HCT116 (cell line): ENCODE measurements at regions not wholly inside any gene's neighbourhood (a gene's known extent, or its start where the extent isn't known, plus 50 kb on each side); places are given as distances from the start of the nearest gene placed in this dataset.

Experiments used
- ATAC-seq: fragments of 200-7000 bp; cut with Tn5 transposase; 2 replicates; pipeline ENCODE4 v1.9.1; 2020; ENCODE audit warnings: mild to moderate bottlenecking, moderate library complexity
- BruUV-seq: library from RNA; stranded (reverse); fragments of 400-500 nt; replicated peaks from 2 replicates; lab custom pipeline; 2021; lab: Mats Ljungman, UMichigan
- CTCF ChIA-PET: fragments of 300-600 bp; sonication (Branson Sonifier 250); formaldehyde crosslinking; loops from one replicate; lab custom pipeline; 2021; ENCODE audit warnings: antibody characterized with exemption; lab: Charles Lee
- POLR2A ChIA-PET: fragments of 300-600, 350-600 bp; sonication (Branson Sonifier 250); formaldehyde crosslinking; loops from one replicate; lab custom pipeline; 2021; ENCODE audit warnings: antibody characterized with exemption; lab: Charles Lee
- RAD21 ChIA-PET, 2 experiments: fragments of 300-600 bp; sonication (Branson Sonifier 250); formaldehyde crosslinking; loops; one replicate each; lab custom pipeline; 2023; ENCODE audit warnings: low total read pairs in 2 of 2; ENCODE audit not compliant: uncharacterized antibody in 2 of 2, unreplicated experiment in 2 of 2, low non-redundant PET in 1 of 2; lab: Charles Lee
- DNase-seq: peaks from one replicate; pipeline ENCODE4 v3.0.0-alpha.2; 2010; ENCODE audit warnings: low read depth, low spot score
- H2AFZ ChIP-seq: fragments of 200-600 bp; shearing (Covaris generic), sonication (generic); 2 replicates; pipeline ENCODE4 v1.6.1; 2017; ENCODE audit warnings: low read depth, mixed run types, mixed read lengths, antibody characterized with exemption, low read length; ENCODE audit not compliant: poor library complexity, severe bottlenecking
- H3K27ac ChIP-seq: 2 replicates; pipeline ENCODE4 v1.5.1; 2012; ENCODE audit warnings: low read depth, low read length
- H3K27me3 ChIP-seq: fragments of 200-600 bp; sonication (generic); 2 replicates; pipeline ENCODE4 v1.6.1; 2016; ENCODE audit warnings: mixed run types, low read length, mixed read lengths; ENCODE audit not compliant: insufficient read depth
- H3K36me3 ChIP-seq, 2 experiments: fragments of 200-500 bp in 1 of 2; fragments of 200-600 bp in 1 of 2; sonication (Bioruptor generic) in 1 of 2; sonication (generic) in 1 of 2; 2 replicates each; pipeline versions ENCODE4 v1.5.1 to v1.6.1; 2014 to 2016; ENCODE audit warnings: low read length in 2 of 2, inconsistent platforms in 1 of 2, mixed read lengths in 1 of 2, mixed run types in 1 of 2; ENCODE audit not compliant: insufficient read depth in 2 of 2, control insufficient read depth in 1 of 2
- H3K4me1 ChIP-seq, 2 experiments: fragments of 200-600 bp in 1 of 2; sonication (generic) in 1 of 2; 2 replicates each; pipeline versions ENCODE4 v1.5.1 to v1.6.1; 2012 to 2017; ENCODE audit warnings: low read length in 2 of 2, inconsistent platforms in 1 of 2, mild to moderate bottlenecking in 1 of 2, mixed read lengths in 1 of 2, mixed run types in 1 of 2, moderate library complexity in 1 of 2; ENCODE audit not compliant: insufficient read depth in 2 of 2, control insufficient read depth in 1 of 2
- H3K4me2 ChIP-seq: fragments of 200-600 bp; sonication (generic); 2 replicates; pipeline ENCODE4 v1.6.1; 2017; ENCODE audit warnings: mixed run types, low read length, mixed read lengths
- H3K4me3 ChIP-seq, 2 experiments: fragments of 200-600 bp in 1 of 2; sonication (generic) in 1 of 2; replicated peaks in 1 of 2; 2 replicates each; pipeline ENCODE4 v1.5.1; 2011 to 2016; ENCODE audit warnings: low read length in 2 of 2, control low read depth in 1 of 2, low read depth in 1 of 2, mild to moderate bottlenecking in 1 of 2, mixed read lengths in 1 of 2, mixed run types in 1 of 2
- H3K79me2 ChIP-seq: fragments of 200-600 bp; sonication (generic); 2 replicates; pipeline ENCODE4 v1.6.1; 2017; ENCODE audit warnings: mild to moderate bottlenecking, mixed run types, low read length, moderate library complexity, mixed read lengths; ENCODE audit not compliant: insufficient read depth
- H3K9ac ChIP-seq: fragments of 200-600 bp; sonication (generic); 2 replicates; pipeline ENCODE4 v1.6.1; 2016; ENCODE audit warnings: low read length, mixed read lengths
- H3K9me2 ChIP-seq: fragments of 200-600 bp; sonication (generic), shearing (Covaris generic); 2 replicates; pipeline ENCODE4 v1.6.1; 2017; ENCODE audit warnings: mixed run types, mild to moderate bottlenecking, moderate library complexity; ENCODE audit not compliant: insufficient read depth
- H3K9me3 ChIP-seq, 2 experiments: fragments of 200-500 bp in 1 of 2; fragments of 200-600 bp in 1 of 2; sonication (Bioruptor generic) in 1 of 2; sonication (generic) in 1 of 2; 2 replicates each; pipeline ENCODE4 v1.6.1; 2014 to 2017; ENCODE audit warnings: low read length in 2 of 2, mixed read lengths in 2 of 2, inconsistent platforms in 1 of 2, low read depth in 1 of 2, mild to moderate bottlenecking in 1 of 2, mixed run types in 1 of 2, moderate library complexity in 1 of 2; ENCODE audit not compliant: control insufficient read depth in 1 of 2, insufficient read depth in 1 of 2
- H4K20me1 ChIP-seq: fragments of 200-600 bp; sonication (generic), shearing (Covaris generic); 2 replicates; pipeline ENCODE4 v1.6.1; 2017; ENCODE audit warnings: mixed run types, mild to moderate bottlenecking, moderate library complexity; ENCODE audit not compliant: insufficient read depth
- ATF3 ChIP-seq: IDR thresholded peaks from 2 replicates; pipeline ENCODE4 v1.6.1; 2012
- CBX3 ChIP-seq: IDR thresholded peaks from 2 replicates; pipeline ENCODE4 v1.6.1; 2012; ENCODE audit warnings: low read depth
- CEBPB ChIP-seq: IDR thresholded peaks from 2 replicates; pipeline ENCODE4 v1.6.1; 2012; ENCODE audit warnings: low read depth
- EGR1 ChIP-seq: IDR thresholded peaks from 2 replicates; pipeline ENCODE4 v1.6.1; 2012; ENCODE audit warnings: low read depth
- EZH2 ChIP-seq: fragments of 200-600 bp; sonication (generic); IDR thresholded peaks from 2 replicates; pipeline ENCODE4 v1.6.1; 2017; ENCODE audit warnings: antibody characterized with exemption, mixed run types
- FOSL1 ChIP-seq: IDR thresholded peaks from 2 replicates; pipeline ENCODE4 v1.6.1; 2012; ENCODE audit warnings: low read depth
- JUND ChIP-seq: IDR thresholded peaks from 2 replicates; pipeline ENCODE4 v1.6.1; 2012
- MAX ChIP-seq: IDR thresholded peaks from 2 replicates; pipeline ENCODE4 v1.6.1; 2012
- POLR2A ChIP-seq: IDR thresholded peaks from 2 replicates; pipeline ENCODE4 v1.7.0; 2011; ENCODE audit warnings: borderline replicate concordance; ENCODE audit not compliant: insufficient read depth, insufficient read length; ENCODE audit errors: extremely low read depth
- POLR2AphosphoS5 ChIP-seq: IDR thresholded peaks from 2 replicates; pipeline ENCODE4 v1.6.1; 2011; ENCODE audit warnings: mild to moderate bottlenecking, low read depth, low read length, moderate library complexity
- RAD21 ChIP-seq: IDR thresholded peaks from 2 replicates; pipeline ENCODE4 v1.6.1; 2012; ENCODE audit warnings: low read depth, mild to moderate bottlenecking
- SP1 ChIP-seq: IDR thresholded peaks from 2 replicates; pipeline ENCODE4 v1.6.1; 2012; ENCODE audit warnings: low read depth
- SRF ChIP-seq: IDR thresholded peaks from 2 replicates; pipeline ENCODE4 v1.6.1; 2012; ENCODE audit warnings: low read depth
- TCF7L2 ChIP-seq: IDR thresholded peaks from 2 replicates; pipeline ENCODE4 v1.7.0; 2011; ENCODE audit warnings: borderline replicate concordance, inconsistent platforms; ENCODE audit not compliant: insufficient read depth, insufficient read length; ENCODE audit errors: extremely low read depth
- ZFX ChIP-seq: fragments of 450-650 bp; IDR thresholded peaks from 2 replicates; pipeline ENCODE4 v1.6.1; 2017
- ZNF274 ChIP-seq: fragments of 200-500 bp; sonication (Bioruptor generic); IDR thresholded peaks from 2 replicates; pipeline ENCODE4 v1.6.1; 2014; ENCODE audit warnings: mild to moderate bottlenecking, low read depth, low read length, inconsistent platforms
- intact Hi-C: fragments of 100-400 bp; cut with micrococcal nuclease; formaldehyde crosslinking; loops from 2 replicates; pipeline ENCODE4 v1.10.0; 2022
- TF ChIP-seq, protein P1 (sequence below): IDR thresholded peaks from 2 replicates; pipeline ENCODE4 v1.6.1; 2012; ENCODE audit warnings: low read depth

GRCh38 chr14:81681541-81681940 is 147.9 kb upstream of the SEL1L start (continued):
- TF ChIP-seq TCF7L2 (no peak), EZH2 (no peak), POLR2A (no peak), ZNF274 (no peak), POLR2AphosphoS5 (no peak)

DNA sequence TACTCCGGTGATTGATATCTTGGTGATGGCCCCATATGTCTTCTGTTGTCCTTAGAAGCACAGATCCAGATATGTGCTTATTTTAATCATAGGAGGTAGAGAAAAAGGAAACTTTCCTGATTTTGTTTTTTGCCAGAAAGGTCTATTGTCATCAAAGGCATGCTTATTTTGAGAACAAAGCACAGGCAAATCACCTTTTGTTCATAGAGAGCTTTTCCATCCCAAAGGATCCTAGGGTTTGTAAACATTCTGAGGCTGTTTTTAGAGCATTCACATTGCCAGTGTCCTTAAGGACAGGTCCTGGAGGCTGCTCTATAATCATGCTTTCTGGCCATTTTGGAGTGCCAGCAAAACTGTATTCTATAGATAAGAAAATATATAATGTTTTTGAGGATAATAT is 148.5 kb upstream of the SEL1L start:
- no peak for ATAC-seq
- POLR2A ChIA-PET: no interaction called here
- TF ChIP-seq SP1: no peak
- no peak for TF ChIP-seq ATF3

GRCh38 chr14:81682701-81683100 is 149.0 kb upstream of the SEL1L start:
- DNase-seq: no peak
- Histone ChIP-seq H2AFZ (no peak overlapping the region), H3K27me3 (no peaks in the 10 kb centered on the region), H3K27ac (no peak overlapping the region), H3K9ac (no peak overlapping the region), H3K4me2 (no peak overlapping the region), H4K20me1 (no peaks in the 10 kb centered on the region)
- CTCF ChIA-PET: no interaction called here
- intact Hi-C loops: no loop called here
- no TSS peak for BruUV-seq
- TF ChIP-seq POLR2AphosphoS5 (no peak), FOSL1 (no peak), MAX (no peak), CEBPB (no peak), JUND (no peak), SP1 (no peak), SRF (no peak), TCF7L2 (no peak), ZNF274 (no peak), ZFX (no peak), RAD21 (no peak), CBX3 (no peak), EGR1 (no peak)
- TF ChIP-seq, protein P1, sequence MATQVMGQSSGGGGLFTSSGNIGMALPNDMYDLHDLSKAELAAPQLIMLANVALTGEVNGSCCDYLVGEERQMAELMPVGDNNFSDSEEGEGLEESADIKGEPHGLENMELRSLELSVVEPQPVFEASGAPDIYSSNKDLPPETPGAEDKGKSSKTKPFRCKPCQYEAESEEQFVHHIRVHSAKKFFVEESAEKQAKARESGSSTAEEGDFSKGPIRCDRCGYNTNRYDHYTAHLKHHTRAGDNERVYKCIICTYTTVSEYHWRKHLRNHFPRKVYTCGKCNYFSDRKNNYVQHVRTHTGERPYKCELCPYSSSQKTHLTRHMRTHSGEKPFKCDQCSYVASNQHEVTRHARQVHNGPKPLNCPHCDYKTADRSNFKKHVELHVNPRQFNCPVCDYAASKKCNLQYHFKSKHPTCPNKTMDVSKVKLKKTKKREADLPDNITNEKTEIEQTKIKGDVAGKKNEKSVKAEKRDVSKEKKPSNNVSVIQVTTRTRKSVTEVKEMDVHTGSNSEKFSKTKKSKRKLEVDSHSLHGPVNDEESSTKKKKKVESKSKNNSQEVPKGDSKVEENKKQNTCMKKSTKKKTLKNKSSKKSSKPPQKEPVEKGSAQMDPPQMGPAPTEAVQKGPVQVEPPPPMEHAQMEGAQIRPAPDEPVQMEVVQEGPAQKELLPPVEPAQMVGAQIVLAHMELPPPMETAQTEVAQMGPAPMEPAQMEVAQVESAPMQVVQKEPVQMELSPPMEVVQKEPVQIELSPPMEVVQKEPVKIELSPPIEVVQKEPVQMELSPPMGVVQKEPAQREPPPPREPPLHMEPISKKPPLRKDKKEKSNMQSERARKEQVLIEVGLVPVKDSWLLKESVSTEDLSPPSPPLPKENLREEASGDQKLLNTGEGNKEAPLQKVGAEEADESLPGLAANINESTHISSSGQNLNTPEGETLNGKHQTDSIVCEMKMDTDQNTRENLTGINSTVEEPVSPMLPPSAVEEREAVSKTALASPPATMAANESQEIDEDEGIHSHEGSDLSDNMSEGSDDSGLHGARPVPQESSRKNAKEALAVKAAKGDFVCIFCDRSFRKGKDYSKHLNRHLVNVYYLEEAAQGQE: no peak
- TF ChIP-seq, all 23 proteins: peak for 0
- H3K36me3 ChIP-seq: no peaks in the 10 kb centered on the region
- ChIA-PET POLR2A (no interaction called here), RAD21 (no interaction called here)
- H3K79me2 ChIP-seq: no peaks in the 10 kb centered on the region
- no peak overlapping the region for H3K4me3 ChIP-seq
- H3K9me3 ChIP-seq: no peaks in the 10 kb centered on the region
- H3K4me1 ChIP-seq: no peaks in the 10 kb centered on the region
- H3K9me2 ChIP-seq: no peaks in the 10 kb centered on the region
- no peak for ATAC-seq

More for the DNA sequence above, 148.5 kb upstream of the SEL1L start:
- Histone ChIP-seq H3K36me3 (no peaks in the 10 kb centered on the region), H3K9ac (no peak overlapping the region), H4K20me1 (no peaks in the 10 kb centered on the region), H3K9me2 (no peaks in the 10 kb centered on the region), H3K4me1 (no peaks in the 10 kb centered on the region), H3K9me3 (no peaks in the 10 kb centered on the region), H3K27me3 (no peaks in the 10 kb centered on the region), H3K79me2 (no peaks in the 10 kb centered on the region), H2AFZ (no peak overlapping the region), H3K27ac (no peak overlapping the region), H3K4me3 (no peak overlapping the region), H3K4me2 (no peak overlapping the region)
- DNase-seq: no peak
- intact Hi-C loops: no loop called here
- ChIA-PET CTCF (no interaction called here), RAD21 (no interaction called here)
- no TSS peak for BruUV-seq
